HG03108 (cell line): ENCODE measurements at regions not wholly inside any gene's neighbourhood (a gene's known extent, or its start where the extent isn't known, plus 50 kb on each side); places are given as distances from the start of the nearest gene placed in this dataset.

Experiments
- ATAC-seq: cut with Tn5 transposase; IDR thresholded peaks from one replicate; pipeline ENCODE4 v1.9.1; 2021; ENCODE audit warnings: moderate library complexity; ENCODE audit not compliant: unreplicated experiment

DNA sequence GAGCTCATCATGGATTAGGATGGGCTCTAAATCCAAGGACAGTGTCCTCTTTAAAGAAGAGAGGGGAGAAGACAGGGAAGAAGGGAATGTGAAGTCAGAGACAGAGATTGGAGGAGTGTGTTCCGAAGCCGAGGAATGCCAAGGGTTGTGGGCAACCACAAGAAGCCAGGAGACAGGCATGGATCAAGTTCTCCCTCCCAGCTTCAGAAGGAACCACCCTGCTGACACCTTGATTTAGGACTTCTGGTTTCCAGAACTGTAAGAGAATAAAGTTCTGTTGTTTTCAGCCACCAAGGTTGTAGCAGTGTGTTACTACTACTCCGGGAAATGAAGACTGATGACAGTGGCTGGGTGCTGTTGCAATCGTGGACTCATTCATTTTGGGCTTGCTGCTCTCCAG lies 120.1 kb downstream of the RPS12 start:
- no peak for ATAC-seq

DNA sequence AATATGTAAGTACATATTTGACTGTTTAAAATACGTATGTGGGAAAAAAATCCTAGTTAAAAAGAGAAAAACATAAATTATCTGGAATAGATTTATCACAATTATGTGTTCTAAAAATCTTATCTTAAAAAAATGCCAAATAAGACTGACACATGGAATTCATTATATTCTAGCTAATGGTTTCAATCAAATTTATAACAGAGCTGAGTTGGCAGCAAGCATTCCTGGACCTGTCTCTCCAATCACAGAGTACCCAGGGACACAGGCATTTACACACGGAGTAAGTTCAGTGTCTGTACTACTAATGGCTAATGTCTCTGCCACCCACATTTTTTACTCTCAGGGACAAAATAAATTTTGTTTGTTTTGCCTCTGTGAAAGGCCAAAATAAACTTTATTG lies 122.3 kb downstream of the RPS12 start:
- ATAC-seq, result no peak

GRCh38 chr6:132937466-132937906 lies 123.1 kb downstream of the RPS12 start:
- ATAC-seq, result no peak

- ATAC-seq, result no peak
Measured at GRCh38 chr6:132948889-132949288, 134.5 kb downstream of the RPS12 start.

GRCh38 chr6:132950566-132950965 lies 136.2 kb downstream of the RPS12 start:
- ATAC-seq, result no peak

- no peak for ATAC-seq
Measured at GRCh38 chr6:132952031-132952867, 137.9 kb downstream of the RPS12 start.

DNA sequence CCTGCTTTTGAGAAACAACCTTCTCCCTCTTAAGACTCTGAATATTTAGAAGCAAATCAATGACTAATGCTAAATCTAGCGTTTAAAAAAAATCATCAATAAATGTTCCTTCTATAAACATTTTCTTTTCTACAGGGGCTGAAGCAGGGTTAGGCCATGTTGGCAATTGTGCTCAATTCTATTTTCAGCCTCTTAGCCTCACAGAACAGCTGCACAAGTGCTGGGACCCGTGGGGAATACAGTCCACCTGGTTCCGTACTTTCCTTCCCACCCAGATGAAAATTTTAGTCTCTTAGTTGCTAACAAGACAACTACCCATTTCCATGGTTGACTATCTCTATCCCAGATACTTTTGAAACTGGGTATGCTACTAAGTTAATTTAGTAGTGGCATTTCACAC lies 138.6 kb downstream of the RPS12 start:
- ATAC-seq, result no peak

DNA sequence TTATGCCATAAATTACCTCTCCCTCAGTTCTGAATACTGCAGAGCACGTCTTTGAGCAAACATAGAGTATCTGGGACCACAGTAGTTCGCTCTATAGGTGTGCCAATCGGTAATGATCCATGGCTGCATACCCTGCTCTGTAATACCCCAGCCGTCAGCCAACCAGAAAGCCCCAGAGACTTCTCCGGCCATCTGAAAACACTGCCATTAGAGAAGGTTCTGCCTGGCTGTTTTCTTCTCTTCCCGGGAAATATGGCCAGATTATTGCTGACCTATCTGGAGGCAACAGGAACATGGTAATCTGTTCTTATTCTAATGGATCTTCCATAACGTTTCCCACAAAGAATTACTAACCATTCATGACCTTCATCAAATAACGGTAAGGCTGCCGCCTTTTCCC lies 139.9 kb downstream of the RPS12 start:
- ATAC-seq, result no peak

- ATAC-seq, result no peak
Measured at GRCh38 chr6:132954936-132955335, 140.6 kb downstream of the RPS12 start.

DNA sequence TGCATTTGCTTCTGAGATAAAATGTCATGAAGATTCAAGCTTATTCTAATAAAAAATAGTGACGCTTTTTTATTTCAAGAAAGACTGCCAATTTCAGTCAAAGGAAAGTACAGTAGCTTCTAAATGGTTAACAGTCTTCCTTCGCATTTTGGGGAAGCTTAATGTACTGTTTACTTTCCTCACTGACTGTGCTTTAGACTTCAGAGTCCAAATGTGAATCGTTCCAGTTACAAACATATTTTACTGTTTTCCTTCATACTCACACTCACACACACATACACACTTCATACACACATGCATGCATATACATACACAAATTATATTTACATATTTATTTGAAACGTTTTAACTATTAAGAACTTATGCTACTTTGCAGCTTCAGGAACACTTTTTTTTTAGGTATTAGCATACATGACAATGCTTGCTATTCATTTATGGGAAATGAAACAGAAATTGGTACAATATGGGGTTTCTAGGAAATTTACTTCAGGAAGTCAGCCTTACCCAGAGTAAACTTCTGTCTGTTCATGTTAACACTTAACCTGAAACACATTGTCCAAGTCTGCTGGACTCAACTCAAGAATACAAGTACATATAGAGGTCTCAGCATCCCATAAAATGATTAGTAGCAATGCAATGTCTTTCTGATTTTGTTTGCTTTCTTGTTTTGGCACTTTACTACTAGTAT lies 145.4 kb downstream of the RPS12 start:
- ATAC-seq, result no peak

- no peak for ATAC-seq
Measured at GRCh38 chr6:132960720-132961119, 146.4 kb downstream of the RPS12 start.

DNA sequence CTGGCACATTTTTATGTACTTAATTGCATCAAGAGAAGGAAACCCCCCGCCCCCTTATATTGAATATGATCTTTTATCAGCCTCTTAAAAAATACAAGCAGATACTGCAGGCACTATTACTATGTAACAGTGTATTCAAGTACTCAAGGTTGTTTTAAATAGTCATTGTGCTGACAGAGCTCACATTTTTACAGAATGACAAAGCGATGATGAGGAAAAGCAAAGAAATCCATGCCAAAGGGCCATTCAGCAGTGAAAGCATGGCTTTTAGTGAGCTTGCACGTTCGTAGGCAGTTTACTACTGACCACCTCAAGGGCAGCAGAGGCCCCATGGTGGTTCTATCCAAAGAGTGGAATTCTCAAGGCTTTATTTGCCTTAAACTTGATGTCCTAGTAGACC lies 146.8 kb downstream of the RPS12 start:
- ATAC-seq, result no peak

- ATAC-seq, result no peak
Measured at GRCh38 chr6:132961610-132962009, 147.2 kb downstream of the RPS12 start.

DNA sequence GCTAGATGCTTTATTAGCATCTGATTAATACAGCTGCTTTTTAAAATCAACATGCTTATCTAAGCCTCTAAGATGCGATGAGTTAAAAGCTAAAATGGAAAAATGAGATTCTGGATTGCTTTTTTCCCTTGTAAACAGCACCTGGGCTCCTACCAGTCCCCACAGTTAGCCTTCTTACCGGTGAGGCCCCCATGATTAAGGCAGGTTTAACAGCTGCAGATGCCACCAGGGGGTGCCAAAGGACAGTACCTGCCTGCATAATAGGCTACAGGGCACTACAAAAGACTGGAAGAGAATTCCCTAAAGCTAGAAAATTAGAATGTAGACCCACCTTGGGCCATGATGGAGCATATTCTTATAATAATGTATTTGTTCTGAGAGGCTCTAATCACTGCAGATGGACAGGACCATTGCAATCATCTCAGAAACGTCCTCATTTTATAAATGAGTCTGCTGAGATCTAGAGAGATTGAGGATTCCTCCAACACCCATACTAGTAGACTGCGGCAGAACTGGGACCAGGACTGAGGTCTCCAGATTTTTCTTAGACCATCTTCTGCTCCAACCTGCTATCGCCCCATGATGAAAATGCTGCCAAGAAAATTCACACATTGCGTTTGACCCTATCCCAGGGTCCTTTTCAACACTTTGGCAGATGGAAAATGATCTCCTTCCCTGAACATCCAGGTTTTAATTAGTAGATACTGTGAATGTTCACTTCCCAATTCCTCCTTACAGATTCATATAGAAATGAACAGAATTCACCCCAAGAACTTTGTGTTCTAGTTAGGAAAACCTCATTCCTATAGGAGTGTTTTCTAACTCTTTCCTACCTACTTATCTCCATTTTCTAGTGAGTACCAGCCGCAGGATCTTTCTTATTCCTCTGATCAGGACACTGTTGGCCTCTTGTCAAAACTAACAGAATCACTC lies 148.8 kb downstream of the RPS12 start:
- peak; percentile 73 for ATAC-seq

DNA sequence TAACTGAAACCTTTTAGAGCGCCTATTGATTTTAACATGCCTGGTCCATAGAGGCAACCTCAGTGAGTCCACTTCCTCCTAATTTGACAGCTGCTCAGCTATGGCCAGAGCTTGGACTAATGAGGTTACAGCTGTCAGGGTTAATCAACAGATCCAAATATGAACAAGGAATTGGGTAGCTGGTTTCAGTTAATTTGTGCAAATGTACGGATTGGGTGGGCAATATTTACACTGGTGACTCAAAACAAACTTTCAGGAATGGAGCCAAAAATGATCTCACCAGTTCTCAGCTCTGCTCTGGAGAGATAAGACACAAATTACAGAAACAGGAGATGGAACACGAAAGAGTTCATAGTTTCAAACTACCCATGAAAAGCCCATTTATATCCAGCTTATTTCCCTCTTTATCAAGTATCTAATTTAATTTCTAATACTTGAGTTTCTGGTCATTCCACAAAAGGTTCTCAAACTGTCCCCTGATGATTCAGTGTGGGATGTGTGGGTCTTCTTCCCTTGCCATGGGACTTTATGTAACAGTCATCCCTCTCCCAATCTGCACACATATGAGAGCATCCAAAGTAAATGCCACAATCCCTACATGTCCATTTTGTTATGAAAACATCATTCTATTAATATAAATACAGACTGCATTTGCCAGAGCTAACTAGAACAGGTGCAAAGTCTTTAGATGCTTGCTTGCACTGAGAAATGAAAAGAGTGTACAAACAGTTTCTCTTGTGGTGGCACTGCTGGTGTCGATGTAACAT lies 149.9 kb downstream of the RPS12 start:
- ATAC-seq, result no peak

DNA sequence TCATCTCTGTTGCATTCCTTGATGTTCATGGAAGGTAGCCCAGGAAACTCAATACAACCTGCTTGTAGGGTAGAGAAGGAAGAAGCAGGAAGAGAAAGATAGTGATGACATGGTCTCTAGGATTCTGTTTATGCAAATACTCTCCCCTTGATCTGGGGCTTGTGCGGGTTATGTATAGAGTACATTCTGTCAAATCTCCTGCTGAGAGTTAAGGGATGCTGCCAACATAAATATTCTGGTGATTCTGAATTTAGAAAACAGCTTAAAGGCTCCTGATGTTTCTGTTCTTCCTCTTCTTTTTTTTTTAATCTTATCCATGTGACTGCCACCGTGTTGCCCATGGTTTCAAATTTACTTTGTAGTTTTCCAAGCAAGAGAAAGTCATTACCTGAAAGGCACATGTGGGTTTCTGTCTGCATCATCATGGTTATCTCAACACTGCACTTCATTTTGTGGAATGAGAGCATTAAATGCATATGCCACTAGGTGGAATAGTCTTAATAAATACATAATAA lies 150.6 kb downstream of the RPS12 start:
- no peak for ATAC-seq

GRCh38 chr6:132967871-132968270 lies 153.5 kb downstream of the RPS12 start:
- ATAC-seq, result no peak

GRCh38 chr6:132968419-132968950 lies 154.1 kb downstream of the RPS12 start:
- ATAC-seq, result no peak

DNA sequence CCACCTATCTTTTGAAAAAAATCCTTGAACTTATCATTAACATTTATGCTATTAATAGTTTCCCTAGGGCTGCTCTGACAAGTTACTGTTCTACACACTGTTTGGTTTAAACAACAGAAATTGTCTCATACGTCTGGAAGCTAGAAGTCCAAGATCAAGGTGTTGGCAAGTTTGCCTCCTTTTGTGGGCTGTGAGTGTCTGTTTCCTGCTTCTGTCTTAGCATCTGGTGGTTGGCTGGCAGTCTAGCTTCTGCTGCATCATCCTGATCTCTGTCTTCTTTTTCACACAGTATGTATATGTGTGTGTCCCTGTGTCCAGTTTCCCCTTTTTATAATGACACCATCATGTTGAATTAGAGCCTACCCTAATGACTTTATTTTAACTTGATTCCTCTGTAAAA lies 154.8 kb downstream of the RPS12 start:
- no peak for ATAC-seq

DNA sequence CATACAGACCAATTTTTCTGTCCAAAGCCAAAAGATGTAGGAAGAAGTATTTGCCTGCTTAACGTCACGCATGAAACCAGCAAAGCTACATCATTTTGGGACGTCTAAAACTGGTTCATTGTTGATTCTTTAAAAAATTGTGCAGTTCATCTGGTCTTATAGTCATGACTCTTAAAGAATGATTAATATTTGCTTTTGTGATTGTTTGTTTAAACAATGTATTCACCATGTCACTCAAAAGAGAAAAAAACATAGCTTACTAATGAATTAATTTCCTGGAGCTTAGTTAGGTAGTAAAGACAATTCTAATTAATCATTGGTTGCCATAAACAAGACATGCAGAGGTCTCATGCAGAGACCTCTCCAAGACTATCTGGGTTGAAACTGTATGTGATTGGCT lies 157.3 kb downstream of the RPS12 start:
- no peak for ATAC-seq
